Inflammatory macrophage treated with lipopolysaccharide for 4 hours (primary cell): ENCODE measurements at regions not wholly inside any gene's neighbourhood (a gene's known extent, or its start where the extent isn't known, plus 50 kb on each side); places are given as distances from the start of the nearest gene placed in this dataset.

ENCODE experiments used
- DNase-seq: peaks from one replicate; pipeline ENCODE4 v3.0.0-alpha.2; 2020

DNA sequence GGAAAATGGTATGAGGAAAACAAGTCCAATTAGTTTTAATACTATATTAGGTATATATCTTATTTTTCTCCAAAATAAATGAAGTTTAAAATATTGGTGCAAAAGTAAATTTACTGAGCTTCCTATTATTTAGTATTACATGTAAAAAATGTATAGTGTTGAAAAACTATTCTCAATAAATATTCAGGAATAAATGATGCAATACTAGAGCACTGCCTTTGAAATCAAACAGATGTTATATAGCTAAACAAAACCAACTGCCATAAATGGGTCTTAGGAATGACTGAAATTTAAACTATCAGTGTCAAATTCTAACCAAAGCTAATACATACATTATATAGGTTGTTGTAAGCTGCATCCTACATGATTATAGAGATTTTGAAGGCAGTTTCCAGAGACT is 1434.0 kb upstream of the LRRTM3 start:
- DNase-seq, result no peak

DNA sequence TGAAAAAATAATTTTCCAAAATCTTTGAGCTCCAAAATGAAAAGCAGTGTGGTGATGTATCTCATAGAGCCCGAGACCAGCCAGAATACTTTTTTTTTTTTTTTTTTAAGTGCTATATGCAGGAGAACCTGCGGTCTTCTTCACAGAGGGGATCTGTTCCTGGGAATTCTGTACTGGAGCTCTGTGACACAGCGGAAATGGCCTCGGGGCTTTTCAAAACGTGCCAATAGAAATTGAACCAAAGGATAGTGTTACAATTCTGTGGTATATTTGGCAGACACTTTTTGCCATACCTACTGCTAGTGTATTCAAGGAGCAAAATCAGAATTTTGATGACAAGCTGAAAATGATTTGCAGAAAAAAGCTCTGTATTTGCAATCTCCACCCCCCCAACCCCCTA is 1429.3 kb upstream of the LRRTM3 start:
- no peak for DNase-seq

DNA sequence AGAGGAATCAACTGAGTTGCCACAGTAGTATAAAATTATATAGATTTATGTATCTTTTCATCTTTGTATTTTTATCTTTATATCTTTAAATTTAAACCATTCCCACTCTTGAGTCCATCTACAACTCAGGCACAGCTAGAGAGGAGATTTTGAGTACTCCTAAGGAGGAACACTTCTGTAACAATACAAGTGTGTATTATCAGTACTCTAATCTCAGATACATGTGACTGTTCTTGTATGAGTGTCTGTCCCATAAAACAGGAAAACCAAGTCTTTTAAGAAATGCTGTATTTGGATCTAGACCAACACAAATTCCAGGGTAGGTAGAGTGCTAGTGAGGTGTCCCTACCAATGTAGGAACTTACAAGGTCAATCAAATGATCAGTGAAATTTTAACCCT is 1428.0 kb upstream of the LRRTM3 start:
- no peak for DNase-seq

DNA sequence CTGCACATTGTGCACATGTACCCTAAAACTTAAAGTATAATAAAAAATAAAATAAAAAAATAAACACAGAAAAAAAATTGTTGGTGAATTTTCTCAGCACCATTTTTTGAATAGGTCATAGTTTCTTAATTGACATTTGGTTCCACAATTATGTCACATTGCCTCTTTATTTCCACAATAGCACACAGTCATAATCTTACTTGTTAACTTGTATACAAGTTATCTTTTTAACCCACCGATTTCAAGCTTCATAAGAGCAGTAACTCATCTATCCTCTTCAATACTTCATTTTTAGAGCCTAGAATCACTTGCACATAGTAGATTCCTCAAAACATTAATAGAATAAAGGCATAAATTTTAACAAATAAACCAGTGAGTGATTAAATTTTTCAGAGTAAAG is 1425.1 kb upstream of the LRRTM3 start:
- DNase-seq, result no peak

DNA sequence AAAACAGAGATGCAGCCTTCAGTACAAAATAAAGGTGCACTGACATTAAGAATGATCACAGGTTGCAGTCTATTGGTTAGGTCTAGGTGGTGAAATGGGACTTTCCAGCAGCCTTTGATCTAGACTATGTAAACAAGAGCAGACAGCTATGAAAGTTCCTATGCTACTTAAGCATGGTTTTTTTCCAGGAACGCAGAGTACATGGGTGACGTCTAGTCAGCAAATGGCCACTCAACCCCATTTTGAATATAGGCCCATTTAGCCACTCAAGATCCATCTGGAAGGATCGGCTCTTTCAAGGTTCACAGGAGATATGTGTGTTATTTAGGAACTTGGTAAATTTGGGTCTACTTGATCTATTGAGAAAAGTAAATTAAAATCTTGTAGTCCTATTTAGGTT is 1424.6 kb upstream of the LRRTM3 start:
- no peak for DNase-seq

DNA sequence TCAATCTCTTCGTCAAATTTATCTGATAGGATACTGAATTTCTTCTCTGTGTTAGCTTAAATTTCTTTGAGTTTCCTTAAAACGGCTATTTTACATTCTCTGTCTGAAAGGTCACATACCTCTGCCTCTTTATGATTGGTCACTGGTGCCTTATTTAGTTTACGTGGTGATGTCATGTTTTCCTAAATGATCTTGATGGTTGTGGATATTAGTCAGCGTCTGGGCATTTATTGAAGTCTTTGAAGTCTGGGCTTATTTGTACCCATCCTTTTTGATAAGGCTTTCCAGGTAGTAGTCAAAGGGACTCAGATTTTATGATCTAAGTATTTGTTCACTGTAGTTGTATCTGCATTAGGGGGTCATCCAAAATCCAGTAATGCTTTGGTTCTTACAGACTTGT is 1407.5 kb upstream of the LRRTM3 start:
- DNase-seq, result no peak

DNA sequence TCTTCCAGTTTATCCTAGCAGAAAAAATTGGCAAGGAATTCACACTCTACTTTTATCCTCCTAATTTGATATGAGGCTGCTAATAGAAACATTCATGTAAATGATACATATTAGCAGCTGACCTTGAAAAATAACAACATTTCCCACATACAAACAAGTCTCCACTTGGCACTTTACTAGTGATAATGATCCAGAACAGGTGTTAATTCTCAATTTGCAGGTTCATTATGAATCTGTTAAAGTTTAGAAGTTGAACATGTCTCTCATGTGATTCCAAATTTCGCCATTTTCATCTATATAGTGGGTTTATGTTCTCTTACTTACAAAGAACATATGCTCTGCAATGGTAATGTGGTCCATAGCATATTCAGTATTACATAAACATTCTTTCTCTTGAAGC is 1396.8 kb upstream of the LRRTM3 start:
- no peak for DNase-seq

DNA sequence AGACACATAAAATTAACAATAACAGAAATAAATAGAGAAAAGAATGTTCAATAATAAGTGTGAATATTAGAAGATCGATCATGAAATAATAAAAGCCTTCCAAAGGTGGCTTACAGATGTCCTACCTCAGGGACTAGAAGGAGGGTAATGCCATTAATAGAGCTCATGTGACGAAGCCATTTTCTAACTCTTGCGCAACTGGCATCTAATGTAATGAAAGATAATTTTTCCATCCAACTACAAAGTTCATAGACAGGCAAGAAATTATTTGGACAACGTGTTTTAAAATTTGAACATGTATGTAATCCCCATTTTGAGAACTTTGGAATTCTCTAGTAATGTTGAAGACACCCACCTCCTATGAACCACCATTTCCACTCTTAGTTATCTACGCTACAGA is 1394.3 kb upstream of the LRRTM3 start:
- no peak for DNase-seq

DNA sequence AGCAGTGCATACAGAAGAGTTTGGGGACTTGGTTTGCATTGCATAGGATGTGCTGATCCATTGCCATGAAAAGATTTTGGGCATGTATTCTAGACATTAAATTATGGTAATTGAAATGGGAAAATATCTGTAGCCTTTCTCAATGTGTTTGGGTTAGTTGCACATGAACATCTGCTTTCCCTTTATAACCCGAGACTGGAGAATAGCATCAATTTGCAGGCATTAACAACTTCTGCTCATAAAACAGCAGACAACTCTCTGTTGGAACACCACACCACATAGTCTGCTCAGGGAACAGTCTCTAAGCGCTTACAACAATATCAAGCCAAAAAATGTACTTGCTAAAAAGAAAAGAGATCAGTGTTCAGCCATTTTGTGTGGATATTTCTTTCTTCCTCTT is 1391.1 kb upstream of the LRRTM3 start:
- DNase-seq, result no peak

DNA sequence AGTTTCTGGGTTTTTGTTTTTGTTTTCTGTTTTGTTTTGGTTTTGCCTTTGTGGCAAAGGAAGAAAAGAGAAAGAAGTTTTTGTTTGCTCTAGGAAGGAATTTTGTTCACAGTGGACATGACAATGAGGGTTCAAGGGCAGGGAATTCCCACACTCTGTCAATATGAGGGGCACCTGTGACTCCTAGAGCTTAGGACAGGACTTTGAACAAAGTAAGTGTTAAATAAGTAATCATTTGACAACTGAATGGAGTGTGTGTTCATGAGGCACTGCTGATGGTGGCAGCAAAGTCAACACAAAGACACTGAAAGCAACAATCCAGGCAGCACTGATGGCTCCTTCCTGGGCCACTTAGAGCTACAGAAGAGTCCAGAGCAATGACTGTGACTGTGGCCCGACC is 1381.1 kb upstream of the LRRTM3 start:
- no peak for DNase-seq

DNA sequence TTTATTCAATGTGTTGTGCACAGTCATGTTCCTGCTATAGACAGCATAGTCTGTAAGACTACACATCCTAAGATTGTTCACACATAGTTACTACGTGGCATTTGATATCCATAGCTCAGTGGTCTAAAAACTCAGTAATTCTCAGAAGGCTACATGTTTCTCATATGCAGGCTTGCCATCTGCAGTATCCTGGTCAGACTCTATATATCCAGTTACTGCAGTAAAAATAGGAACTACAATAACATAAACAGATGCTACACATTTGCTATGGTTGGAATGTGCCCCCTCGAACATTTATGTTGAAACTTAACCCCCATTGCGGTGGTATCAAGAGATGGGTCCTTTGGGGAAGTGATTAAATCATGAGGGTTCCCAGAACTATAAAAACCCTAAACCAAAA is 1377.8 kb upstream of the LRRTM3 start:
- no peak for DNase-seq

DNA sequence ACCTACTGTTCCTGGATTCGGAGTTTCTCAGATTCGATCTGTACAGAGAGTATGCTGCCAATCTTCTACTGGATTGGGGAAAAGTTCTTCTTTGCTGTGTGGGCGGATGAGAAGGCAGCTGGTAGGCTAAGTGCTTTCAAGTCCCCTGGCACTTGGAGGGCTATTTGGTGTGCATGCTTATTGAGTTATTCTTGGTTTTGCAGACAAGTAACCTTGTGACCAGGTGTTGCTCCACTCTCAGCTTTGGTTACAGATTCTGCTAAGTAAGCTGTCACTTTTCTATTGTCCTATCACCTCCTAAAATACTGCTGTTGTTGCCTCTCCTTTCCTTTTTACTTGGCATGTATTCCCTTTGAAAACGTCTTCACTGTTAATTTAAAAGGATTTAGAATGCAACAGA is 1375.1 kb upstream of the LRRTM3 start:
- no peak for DNase-seq

DNA sequence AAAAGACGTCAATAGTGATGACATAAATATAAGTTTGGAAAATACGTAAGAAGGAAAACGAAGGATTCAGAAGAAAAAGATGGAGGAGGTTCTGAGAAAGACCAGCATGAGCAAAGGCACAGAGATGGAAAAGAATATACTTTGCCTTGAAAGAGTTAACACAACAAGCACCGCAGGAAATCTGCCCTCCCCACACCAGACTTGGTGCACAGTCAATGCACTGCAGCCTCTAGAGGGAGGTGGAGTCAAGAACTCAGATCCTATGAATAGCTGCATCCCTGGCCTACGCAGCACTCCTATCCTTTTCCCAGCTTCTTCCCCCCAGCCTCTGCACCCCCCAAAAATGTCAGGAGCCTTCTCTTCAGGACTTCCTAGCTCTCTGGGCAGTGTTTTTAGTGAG is 1370.6 kb upstream of the LRRTM3 start:
- no peak for DNase-seq

DNA sequence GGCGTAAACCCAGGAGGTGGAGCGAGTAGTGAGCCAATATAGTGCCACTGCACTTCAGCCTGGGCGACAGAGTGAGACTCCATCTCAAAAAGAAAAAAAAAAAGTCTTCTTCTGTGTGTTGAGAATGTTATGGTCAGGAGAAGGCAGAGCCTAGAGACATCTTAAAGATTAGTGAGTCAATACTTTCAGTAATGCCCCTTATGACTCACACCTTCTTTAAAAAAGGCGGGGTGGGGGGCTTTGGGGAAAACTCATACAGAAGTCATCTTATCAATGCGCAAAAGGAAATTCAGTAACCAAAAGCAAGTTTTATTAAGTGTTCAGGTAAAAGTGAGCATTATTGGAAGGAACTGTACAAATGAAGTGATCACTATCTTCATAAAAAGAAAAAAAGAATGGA is 1369.8 kb upstream of the LRRTM3 start:
- no peak for DNase-seq

DNA sequence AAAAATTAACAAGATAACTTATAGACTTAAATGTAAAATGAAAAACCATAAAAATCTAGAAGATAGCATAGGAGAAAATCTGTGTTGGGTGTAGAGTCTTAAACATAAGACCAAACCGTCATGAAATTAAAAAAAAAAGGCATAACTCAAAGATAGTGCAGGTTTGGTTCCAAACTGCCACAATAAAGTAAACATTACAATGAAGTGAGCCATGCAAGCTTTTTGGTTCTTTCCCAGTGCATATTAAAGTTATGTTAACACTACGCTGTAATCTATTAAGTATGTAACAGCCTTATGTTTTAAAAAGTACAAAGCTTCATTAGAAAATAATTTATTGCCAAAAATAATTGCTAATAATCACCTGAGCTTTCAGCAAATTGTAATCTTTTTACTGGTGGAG is 1366.5 kb upstream of the LRRTM3 start:
- DNase-seq, result no peak

DNA sequence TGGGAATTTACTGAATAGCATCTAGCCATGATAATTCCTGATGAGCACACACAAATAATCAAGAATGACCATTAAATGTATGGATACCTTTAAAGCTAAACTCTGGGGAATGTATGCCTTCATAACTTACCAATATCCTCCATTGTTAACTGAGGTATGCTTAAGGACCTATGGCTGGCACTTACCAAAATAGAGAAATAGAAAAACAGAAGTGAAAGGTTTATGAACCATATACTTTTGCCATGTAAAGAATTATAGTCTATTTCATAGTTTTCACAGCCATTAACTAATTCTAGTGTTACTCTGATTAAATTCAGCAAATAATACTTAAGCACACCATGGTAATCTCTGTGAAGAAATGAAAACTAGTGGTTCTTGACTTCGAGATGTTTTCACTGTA is 1360.6 kb upstream of the LRRTM3 start:
- no peak for DNase-seq

DNA sequence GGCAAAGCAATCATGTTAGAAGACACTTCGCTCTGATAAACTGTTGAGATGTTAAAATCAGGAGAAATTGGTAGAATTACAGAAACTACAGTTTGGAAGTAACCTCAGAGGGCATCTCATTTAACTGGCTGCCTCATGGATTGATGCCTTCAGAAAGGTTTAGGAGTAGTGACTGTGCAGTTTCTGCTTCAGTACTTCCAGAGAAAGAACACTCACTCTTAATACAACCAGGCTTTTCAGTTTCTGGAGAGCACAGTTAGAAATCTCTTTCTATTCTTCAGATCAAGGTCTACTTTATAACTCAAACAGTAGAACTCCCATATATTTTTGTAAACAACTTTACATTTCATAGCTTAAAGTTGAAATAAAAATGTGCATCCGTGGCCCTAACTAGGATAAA is 1358.9 kb upstream of the LRRTM3 start:
- DNase-seq, result no peak

DNA sequence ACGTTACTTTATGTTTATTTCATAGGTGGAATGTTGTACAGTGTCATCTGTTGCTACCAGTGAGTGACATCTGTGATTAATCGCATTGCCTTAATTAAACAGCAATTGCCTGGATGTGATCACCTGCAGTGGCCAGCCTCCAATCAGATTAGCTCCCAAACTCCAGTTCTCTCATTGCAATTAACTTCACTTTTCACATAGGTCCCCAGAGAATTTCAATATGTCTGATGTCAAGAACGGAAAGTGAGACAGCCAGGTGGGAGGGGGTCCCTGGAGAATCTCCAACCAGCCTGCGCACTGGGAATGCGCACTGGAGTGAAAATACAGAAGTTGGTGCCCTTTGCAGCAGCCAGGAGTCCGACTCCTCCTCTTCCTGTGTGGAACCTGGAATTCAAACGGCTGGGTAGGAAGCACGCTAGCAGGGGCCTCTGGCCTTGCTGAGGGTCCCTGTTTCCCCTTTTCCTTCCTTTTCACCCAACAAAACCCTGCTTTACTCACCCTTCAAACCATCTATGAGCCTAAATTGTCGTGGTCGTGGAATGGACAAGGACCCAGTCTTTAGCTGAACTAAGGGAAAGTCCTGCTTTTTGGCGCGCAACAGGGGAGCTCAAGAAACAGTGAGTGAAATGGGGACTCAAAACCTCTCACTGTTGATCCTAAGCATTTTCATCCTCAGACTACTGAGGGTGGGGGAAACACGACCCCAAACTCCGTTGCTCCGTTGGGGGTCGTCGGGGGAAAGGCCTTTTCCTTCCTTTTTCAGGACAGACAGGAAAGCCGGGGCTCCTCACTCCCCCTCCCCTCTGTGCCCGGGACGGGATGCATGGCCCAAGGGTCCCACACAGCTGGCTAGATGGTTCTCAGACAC is 1355.5 kb upstream of the LRRTM3 start:
- DNase-seq, result peak; percentile 10

DNA sequence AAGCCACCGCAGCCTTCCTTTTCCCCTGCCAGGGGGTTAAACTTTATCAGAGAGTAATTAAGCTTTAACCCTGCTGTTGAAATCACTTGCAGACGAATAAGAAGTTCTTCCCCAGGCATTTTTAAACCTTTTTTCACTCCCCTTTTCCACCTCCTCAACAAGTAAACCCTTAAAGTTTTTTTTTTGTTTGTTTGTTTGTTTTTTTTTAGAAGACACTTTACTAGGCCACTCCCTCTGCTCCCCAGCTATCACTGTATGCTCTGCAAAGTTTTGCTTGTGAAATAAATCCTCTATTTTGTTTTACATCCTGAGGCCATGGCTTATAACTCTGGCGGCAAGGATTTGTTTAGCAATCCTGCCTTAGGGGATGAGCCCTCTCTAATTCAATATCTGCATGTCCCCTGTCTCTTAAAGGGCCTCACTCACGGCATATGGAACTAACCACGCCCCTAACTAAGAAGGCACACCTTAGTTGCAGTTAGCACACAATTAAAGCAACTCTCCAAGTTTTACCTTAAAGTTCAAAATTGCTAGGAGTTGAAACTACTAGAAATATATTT is 1354.7 kb upstream of the LRRTM3 start:
- DNase-seq, result no peak

DNA sequence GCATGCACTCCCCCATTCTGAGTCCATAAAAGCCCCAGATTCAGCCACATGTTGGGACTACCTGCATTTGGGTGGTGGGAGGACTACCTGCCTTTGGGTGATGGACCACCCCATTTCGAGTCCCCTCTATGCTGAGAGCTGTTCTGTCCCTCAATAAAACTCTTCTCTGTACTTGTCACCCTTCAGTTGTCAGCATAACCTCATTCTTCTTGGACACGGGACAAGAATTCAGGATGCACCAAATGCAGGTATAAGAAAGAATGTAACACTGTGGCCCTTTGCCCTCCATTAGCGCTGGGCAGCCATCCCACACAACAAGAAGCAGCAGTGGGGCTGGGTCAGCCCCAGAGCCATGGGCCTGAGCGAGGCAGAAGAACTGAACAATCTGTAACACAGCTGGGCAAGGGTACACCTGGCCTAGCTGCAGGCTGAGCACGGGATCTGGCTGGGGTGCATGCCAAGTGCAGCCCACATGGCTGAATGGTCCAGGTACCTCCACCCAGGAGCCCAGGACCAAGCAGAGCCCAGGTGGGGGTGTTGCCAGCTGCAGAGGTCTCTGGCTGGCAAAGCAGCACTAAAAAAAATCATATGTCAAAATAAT is 1344.3 kb upstream of the LRRTM3 start:
- DNase-seq, result no peak

DNA sequence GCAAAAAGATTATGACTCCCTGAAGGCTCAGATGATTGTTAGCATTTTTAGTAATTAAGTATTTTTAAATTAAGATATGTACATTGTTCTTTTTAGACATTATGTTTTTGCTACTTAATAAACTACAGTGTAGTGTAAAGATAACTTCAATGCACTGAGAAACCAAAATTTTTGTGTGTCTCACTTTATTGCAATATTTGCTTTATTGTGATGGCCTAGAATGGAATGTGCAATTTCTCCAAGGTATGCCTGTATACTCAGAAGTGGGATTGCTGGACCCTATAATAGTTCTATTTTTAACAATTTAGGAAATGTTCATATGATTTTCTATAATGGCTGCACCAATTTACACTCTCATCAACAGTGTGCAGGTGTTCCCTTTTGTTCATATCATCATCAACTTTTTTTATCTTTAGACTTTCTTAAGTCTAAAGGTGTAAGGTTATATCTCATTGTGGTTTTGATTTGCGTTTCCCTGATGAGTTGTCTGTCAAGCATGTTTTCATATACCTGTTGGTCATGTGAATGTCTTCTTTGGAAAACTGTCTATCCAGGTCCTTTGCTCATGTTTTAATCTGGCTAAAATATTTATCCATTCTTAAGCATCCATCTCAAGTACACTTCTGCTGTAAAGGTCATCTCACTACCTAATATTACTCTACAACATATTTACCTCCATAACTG is 1323.5 kb upstream of the LRRTM3 start:
- no peak for DNase-seq

DNA sequence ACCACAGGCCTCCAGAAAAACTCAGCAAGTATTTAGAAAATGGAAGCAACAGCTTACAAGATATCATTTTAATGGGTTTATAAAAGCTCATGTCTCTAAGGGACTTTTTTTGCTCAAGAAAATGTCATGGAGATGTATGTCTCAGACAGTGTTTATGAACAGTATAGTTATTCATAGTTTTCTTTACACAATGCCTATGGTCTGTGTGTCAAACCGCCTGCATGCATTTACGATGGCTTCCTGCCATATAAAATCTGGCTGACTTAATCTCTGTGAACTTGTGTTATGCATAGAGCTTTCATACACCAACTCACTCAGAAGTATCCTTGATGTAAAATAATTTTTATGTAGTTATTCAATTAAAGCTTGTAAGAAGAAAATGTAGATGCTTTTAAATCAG is 1314.2 kb upstream of the LRRTM3 start:
- DNase-seq, result no peak

DNA sequence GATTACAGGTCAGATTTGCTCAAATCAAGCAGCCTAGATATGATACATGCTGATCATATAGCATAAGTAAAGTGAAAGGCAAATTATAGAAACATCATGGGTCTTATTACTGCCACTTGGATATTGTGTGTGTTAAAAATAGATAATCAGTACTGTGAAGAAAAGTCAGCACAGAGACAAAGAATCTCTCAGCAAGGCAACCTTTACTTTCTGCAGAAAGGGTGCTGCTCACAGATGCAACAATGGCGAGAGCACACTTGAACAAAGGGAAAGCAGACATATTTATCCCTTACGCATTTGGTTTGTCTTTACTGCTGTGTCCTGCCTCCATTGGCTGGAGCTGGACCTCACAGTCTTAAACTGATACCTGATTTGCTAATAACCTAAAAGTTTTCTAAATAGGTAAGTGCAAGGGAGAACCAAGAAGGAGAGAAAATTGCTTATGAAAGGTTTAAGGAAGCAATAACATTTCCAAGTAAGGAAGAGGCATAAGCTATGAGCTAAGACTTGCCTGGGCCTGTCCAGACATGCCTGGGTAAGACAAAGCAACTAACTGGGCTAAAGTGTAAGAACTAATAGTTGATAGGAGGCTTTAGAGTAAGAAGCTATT is 1310.8 kb upstream of the LRRTM3 start:
- no peak for DNase-seq

DNA sequence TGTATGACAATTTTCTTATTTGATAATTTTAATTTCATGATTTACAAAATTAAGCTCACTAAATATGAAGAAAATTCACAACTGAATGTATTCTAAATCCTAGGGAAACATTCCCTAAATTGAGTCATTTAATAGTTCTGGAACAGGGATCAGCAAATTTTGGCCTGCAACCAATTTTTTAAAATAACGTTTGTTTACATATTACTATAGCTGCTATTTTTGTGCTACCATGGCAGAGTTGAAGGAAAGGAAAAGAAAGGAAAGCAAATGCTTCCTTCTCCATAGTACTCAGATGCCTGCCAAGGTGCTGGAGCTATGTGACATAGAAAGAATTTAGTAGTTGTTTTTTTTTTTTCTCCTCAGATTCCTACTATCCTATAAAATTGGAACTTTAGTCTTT is 1307.7 kb upstream of the LRRTM3 start:
- DNase-seq, result no peak
